Skeletal muscle cell (primary cell): ENCODE measurements at regions not wholly inside any gene's neighbourhood (a gene's known extent, or its start where the extent isn't known, plus 50 kb on each side); places are given as distances from the start of the nearest gene placed in this dataset.
A peak's percentile ranks its signal among the peaks of the same experiment; 100 is the strongest.
"Not testable (repeated sequence)": the region's sequence is repeated elsewhere in the genome, so short reads cannot be mapped to it uniquely, and the experiment has no call there.

ENCODE experiments used
- DNase-seq: peaks from one replicate; pipeline ENCODE4 v3.0.0-alpha.2; 2010; ENCODE audit warnings: low read depth
- H3K4me3 ChIP-seq: 2 replicates; pipeline ENCODE4 v1.5.1; 2011; ENCODE audit warnings: low read depth, mild to moderate bottlenecking, control low read depth, low read length, moderate library complexity

DNA sequence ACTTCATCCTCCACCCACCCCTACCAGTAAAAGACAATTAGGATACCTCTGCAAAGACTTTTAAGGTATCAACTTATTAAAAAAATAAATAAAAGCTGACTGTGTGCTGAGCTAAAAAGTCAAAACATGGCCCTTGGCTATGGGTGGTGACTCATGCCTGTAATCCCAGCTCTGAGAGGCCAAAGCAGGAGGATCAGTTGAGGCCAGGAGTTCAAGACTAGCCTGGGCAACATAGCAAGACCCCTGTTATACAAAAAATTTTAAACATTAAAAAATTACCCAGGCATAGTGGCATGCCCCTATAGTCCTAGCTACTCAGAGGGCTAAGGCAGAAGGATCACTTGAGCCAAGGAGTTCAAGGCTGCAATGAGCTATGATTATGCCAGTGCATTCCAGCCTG, 110.8 kb upstream of the FOXN2 start:
- H3K4me3 ChIP-seq, result no peak overlapping the region
- no peak for DNase-seq

DNA sequence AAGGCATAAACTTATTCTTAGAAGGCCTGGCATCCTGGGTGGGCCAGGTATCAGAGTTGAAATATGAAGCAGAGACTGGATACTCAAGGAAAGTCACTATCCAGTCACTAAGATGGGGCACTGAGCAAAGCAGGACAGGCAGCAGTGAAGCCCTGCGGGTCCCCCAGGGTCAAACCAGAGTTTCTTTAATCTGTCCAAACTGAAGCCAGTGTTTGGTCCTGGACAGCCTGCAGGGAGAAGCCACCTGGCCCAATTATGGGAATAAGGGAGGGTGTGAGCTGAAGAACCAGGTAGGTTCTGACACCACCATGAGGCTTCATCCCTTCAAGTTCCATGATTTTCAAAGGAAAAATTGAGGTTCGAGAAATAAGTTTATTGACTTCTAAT, 109.7 kb upstream of the FOXN2 start:
- H3K4me3 ChIP-seq, result no peak overlapping the region
- no peak for DNase-seq

DNA sequence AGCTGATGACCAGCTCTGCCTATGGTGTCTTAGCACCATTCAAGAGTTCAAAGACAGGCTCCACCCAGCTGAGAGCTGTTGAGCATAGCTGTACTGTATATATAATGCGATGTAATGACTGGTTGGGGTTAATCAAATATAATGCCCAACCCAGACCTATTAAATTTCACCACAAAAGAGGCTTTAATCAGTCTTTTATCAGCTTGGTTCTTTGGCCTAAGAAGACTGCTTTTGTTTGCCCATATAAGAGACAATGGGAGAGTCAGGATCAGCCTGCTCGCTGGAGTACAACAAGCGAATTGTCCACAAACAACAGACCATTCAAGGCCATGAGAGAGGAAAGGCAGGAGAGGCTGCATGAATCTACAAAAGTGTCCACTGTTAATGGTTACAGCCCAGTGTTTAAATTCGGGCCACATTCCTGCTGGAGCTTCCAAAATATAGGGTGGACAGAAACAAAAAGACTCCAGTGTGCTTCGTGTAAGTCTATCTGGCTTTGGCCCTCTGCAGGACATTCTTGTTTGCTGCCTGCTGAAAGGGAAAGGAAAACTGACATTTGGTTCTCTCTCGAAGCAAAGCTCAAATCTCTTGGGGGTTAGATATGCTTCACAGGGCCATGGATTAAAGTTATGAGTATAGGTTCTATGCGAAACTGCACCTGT, 109.2 kb upstream of the FOXN2 start:
- DNase-seq, result no peak
- no peak overlapping the region for H3K4me3 ChIP-seq

DNA sequence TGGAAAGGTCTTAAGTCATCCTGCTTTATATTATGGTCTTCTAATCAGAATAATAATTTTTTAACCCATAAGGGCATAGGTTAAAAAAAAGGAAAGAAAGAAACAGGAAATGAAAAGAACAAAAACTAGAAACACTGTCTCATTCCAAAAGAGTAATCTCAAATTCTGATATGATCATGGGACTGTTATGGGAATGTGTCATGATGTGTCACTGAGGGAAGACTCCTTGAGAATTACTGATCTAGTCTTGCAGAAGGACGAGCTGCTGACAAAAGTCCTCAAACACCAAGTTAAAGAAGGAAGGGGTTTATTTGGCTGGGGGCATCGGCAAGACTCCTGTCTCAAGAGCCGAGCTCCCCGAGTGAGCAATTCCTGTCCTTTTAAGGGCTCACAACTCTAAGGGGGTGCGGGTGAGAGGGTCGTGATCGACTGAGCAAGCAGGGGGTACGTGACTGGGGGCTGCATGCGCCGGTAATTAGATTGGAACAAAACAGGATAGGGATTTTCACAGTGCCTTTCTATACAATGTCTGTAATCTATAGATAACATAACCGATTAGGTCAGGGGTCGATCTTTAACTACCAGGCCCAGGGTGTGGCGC, 108.3 kb upstream of the FOXN2 start:
- H3K4me3 ChIP-seq, DNase-seq: not testable (repeated sequence)

DNA sequence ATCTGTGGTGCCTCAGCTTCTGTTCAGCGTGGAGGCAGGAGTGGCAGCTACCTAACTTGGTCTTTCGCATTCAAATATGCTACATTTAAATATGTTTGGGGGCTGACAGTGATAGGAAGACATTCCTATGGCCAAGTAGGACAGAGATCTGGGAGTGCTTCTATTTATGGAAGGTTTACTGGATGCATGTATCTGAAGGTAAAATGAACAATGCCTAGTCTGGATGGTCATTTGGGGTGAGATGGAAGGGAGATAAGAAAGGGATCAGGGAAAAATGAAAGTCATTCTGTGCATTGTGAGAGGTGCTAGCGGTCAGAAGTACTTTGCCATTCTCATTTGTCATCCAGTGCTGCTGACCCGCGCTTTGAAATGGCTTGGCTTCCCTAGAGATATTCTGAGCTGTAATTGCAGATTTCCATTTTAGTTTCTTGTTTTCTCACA, 107.3 kb upstream of the FOXN2 start:
- no peak for DNase-seq
- no peak overlapping the region for H3K4me3 ChIP-seq

DNA sequence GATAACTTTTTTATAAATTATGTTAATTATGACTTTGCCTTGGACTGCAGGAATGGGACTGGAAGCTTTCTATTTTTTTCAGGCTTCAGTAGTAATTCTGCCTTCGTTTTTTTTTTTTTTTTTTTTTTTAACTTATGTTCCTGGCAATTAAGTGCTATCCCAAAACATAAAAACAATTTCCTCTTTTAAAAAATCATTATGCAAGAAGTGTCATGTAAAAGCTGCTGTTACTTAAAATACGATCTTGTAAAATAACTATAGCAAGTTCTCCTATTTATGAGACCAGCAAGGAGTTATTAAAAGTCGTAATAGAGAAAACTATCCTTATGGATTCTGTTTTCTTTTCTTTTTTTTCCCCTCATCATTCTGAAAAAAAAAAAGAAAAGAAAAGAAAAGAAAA, 106.6 kb upstream of the FOXN2 start:
- H3K4me3 ChIP-seq, result no peak overlapping the region
- DNase-seq, result no peak

DNA sequence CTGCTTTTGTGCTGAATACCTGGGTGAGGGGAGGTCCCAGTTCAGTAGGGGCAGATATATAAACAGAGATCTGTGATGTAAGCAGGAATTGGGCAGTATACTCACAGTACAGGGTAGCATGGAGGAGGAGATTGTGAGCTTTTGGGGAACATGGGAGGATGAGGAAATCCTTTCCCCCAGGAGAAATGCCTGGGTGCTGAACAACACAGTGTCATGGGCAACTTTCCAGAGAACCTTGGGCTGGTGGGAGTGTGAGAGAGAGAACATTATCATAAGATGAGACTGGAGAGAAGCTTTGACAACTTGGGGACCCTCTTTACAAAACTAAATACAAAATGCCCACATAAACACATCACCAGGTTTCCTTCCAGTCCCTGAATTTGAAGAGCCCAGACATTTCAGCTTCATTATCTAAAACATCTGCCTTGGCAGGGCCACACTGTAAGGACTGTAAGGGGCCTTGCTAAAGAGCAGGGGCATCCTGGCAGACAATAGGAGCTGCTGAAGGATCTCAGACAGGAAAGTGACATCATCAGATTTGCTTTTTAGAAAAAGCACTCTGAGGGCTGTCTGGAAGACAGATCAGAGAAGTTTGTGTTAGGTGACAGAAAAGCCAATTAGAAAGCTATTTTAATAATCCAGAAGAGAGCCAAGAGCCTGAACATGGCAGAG, 105.1 kb upstream of the FOXN2 start:
- no peak overlapping the region for H3K4me3 ChIP-seq
- DNase-seq, result peak; percentile 48

DNA sequence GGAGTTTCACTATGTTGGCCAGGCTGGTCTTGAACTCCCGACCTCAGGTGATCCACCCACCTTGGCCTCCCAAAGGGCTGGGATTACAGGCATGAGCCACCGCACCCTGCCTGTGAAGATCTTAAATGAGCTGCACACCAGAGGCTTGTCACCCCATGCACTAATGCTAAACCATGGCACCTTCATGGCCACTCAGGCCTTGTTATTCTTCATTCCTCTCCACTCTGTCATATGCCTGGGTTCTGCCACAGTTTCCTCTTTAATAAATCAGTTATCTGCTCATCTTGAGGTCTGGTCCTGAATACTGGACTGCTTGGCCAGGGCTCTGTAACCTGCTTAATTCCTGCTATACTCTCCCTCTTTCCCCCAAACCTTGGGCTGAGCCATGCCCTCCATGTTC, 104.3 kb upstream of the FOXN2 start:
- H3K4me3 ChIP-seq, result no peak overlapping the region
- no peak for DNase-seq

DNA sequence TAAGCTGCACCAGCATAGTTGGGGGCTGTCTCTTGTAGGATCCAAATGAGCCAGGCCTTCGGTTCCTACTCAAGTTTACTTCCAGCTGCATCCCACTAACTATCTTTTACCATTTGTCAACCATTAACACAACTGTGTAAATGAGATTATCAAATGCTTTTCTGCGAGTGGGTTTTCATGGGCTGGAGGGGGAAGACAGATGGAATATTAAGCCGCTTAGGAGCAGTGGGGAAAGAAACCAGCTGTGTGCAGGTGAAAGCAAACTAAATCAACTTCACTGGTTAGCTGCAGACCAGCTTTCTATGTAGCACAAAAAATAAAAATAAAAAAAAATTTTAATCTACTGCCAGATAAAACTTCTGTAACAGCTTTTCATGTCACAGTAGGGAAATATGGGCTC, 100.8 kb upstream of the FOXN2 start:
- no peak overlapping the region for H3K4me3 ChIP-seq
- no peak for DNase-seq

DNA sequence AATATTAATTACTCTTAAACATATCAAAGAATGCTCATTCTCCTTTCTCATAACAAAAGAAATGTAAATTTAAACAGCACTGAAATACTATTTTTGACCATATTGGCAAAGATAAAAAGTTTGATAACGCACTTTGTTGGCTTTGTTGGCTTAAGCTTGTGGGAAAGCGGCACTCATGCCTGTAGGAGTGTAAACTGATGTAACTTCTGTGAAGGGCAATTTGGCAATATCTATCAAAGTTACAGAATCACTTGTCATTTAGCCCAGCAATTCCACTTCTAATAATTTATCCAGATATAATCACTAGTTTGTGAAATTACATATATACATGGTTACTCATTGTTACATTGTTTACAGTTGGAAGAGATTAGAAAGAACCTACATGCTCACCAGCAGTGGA, 96.3 kb upstream of the FOXN2 start:
- no peak for DNase-seq
- H3K4me3 ChIP-seq, result no peak overlapping the region

DNA sequence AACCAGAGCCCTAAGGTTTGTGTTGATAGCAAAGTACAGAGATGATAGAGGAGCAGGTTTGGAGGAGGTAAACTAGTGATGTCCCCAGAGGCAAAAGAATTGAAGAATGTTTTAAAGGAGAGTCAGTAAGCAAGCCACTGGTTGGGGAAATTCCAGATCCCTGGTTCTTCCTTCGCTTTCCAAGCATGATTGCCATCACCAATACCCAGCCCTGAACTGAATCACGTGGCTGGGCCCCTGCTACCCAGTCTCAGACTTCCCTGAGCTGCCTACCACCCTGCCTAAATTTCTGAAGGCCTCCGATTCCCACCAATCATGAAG, 95.3 kb upstream of the FOXN2 start:
- no peak overlapping the region for H3K4me3 ChIP-seq
- no peak for DNase-seq

DNA sequence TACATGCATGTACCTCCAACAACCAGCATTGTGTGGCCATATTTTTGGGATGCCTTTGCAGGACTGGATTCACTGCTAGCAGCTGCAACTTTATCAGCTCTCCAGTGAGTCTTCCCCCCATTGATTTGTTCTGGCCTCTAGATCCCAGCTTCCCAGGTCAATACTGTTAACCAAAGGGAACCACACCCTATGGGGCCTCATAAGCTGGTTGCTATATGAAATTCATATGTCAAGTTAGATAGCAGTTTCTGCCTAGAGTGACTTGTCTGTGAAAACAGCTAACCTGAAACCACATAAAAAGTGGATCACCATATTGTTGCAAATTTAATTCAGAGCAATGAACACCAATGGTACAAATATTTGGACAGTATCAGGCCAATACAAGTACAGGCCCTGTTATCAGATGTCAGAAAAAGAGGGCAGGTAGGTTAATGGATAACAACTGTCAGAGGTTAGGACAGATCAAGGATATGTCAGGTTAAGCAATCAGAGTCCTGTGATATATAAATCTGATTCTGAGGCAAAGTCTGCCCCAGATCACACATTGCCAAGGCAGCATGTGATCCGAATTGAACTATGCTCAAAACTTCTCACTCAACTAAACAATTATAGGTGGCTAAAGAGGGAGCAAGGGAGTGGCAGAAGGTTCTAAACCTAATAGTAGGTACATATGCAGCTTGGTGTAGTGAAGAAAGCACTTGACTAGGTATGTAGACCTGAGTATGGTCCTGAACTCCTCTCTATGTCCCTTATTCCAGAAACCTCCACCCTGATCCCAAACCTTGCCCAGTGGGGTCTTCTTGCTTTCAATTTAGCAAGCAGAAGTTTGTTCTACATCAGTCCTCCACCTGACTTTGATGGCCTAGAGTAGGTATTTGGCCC, 94.7 kb upstream of the FOXN2 start:
- no peak for DNase-seq
- H3K4me3 ChIP-seq, result no peak overlapping the region

DNA sequence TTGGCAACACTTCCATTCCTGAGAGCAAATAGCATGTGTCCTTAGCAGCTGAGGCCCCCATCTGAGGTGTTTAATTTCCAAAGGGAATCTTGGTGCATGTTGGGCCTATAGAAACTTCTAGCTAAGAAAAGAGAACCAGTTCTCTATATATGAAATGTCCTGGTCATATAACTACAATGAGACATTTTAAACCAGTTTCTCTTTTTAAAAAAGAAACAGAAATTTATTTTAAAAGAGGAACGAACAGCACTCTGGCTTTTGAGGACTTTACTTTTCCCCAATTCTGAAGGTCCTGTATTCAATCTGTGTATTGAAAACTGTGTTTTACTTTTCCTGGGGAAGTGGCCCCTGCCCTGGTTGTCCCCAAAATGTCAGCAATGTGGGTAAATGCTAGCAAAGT, 94.0 kb upstream of the FOXN2 start:
- DNase-seq, result no peak
- H3K4me3 ChIP-seq, result no peak overlapping the region

DNA sequence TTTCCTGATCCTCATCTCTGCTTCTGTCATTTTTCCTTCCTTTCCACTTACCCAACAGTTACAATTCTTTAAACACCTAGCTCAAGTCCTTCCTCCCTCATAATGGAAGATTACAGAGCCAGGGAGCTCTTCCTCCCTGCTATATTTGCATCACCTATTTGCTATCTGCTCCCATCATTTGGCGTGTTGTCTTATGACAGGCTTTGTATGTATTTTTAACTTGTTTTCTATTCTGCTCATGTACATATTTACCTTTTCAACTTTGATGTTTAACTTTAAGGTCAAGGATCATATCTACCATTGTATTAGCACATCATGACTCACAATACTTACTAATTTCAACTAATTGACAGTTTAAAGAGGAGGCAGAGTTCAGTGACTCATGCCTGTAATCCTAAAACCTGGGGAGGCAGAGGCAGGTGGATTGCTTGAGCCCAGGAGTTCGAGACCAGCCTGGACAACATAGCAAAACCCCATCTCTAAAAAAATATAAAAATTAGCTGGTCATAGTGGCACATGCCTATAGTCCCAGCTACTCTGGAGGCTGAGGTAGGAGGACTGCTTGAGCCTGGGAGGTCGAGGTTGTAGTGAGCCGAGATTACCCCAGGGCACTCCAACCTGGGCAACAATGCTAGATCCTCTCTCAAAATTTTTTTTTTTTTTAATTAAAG, 92.5 kb upstream of the FOXN2 start:
- DNase-seq, result no peak
- no peak overlapping the region for H3K4me3 ChIP-seq

DNA sequence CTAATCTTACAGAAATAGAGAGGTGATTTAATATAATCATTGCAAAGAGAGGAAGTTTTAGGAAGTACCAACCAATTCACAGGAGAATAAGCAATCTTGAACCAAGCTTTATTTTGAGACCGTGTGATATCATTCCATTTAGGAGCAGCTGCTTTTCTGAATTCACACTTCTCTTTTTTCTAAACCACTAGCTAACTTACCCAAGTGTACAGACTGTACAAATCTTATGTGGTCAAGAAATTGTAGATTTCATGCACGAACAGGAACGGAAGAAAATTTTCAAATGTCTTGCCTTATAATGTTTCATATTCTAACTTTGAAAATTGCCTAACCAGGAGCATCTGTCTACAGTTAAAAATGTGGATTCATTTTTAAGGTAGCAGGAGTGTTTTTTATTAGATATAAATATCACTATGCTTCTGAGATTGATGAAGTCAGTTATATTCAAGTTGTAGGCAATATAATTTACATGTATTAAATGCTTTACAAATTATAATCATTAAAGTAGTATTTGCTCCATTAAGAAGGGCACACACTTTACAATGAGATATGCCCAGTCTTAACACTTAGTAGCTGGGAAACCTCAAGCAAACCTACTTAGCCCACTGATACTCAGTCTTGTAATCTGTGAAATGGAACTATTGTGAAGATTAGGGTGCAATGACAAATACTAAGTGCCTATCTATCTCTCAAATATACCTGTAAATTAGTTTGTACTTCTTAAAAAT, 86.7 kb upstream of the FOXN2 start:
- H3K4me3 ChIP-seq, result no peak overlapping the region
- DNase-seq, result peak; percentile 10

DNA sequence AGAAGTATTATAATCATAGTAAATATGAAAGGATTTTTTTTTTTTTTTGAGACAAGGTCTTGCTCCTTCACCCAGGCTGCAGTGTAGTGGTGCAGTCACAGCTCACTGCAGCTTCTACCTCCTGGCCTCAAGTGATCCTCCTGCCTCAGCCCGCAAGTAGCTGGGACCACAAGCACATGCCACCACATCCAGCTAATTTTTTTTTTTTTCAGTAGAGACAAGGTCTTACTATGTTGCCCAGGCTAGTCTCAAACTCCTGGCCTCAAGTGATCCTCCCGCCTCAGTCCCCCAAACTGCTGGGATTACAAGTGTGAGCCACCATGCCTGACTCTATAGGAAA, 86.2 kb upstream of the FOXN2 start:
- DNase-seq, result no peak
- no peak overlapping the region for H3K4me3 ChIP-seq

DNA sequence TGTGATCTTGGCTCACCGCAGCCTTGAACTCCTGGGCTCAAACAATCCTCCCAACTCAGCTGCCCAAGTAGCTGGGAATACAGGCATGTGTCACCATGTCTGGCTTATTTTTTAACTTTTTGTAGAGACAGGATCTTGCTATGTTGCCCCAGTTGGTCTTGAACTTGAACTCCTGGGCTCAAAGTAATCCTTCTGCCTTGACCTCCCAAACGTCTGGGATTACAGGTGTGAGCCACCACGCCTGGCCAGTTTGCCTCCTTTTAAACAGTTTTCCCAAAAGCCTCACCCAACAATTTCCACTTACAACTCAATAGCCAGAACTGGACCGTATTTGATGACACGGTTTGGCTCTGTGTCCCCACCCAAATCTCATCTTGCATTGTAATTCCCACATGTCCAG, 85.4 kb upstream of the FOXN2 start:
- H3K4me3 ChIP-seq, result no peak overlapping the region
- DNase-seq, result no peak

DNA sequence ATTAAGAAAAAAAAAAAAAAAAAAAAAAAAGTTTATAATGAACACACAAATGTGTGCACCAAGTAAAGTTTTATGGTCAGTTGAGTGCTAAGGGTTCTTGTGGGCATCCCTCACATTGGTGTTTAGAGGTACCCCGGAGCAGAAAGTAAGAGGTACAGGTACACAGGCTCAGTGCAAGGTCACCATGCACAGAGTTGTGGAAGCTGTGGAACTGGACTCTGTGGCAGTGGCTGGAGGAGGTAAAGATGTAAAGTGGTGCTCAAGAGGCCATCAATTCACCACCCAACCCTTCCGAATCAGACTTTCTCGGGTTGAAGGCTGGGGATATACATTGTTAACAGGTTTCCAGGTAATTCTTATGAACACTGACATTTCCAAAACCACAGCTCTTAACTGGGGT, 83.6 kb upstream of the FOXN2 start:
- no peak overlapping the region for H3K4me3 ChIP-seq
- no peak for DNase-seq

DNA sequence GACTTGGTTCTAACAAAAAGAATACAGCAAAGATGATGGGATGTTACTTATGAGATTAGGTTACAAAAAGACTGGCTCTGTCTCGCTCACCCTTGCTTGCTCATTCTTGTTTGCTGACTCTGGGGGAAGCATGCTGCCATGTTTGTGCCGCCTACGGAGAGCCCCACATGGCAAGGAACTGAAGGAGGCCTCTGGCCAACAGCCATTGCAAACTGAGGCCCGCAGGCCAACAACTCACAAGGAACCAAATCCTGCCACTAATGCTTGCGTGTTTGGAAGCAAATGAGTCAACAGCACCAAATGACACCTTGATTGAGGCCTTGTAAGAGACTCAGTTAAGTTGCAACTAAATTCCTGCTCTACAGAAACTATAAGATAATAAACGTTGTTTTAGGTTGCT, 82.1 kb upstream of the FOXN2 start:
- DNase-seq, result no peak
- H3K4me3 ChIP-seq, result no peak overlapping the region
